Hepatocyte (in vitro differentiated cells): ENCODE measurements at regions not wholly inside any gene's neighbourhood (a gene's known extent, or its start where the extent isn't known, plus 50 kb on each side); places are given as distances from the start of the nearest gene placed in this dataset.

Source experiments
- DNase-seq: peaks from one replicate; pipeline ENCODE4 v3.0.0-alpha.2; 2016; ENCODE audit warnings: low spot score
- H2AFZ ChIP-seq: fragments of 200-600 bp; sonication (generic); 2 replicates; pipeline ENCODE4 v1.6.0; 2016; ENCODE audit warnings: antibody characterized with exemption, mild to moderate bottlenecking
- H3K27ac ChIP-seq: fragments of 200-600 bp; sonication (generic); 2 replicates; pipeline ENCODE4 v1.5.1; 2016; ENCODE audit warnings: mild to moderate bottlenecking
- H3K27me3 ChIP-seq: fragments of 200-600 bp; sonication (generic); 2 replicates; pipeline ENCODE4 v1.6.1; 2016
- H3K36me3 ChIP-seq: fragments of 200-600 bp; sonication (generic); replicated peaks from 2 replicates; pipeline ENCODE4 v1.5.1; 2016; ENCODE audit warnings: low read depth; ENCODE audit not compliant: insufficient read depth
- H3K4me1 ChIP-seq: fragments of 200-600 bp; sonication (generic); 2 replicates; pipeline ENCODE4 v1.5.1; 2016; ENCODE audit warnings: mild to moderate bottlenecking, moderate library complexity; ENCODE audit not compliant: insufficient read depth
- H3K4me2 ChIP-seq: fragments of 200-600 bp; sonication (generic); 2 replicates; pipeline ENCODE4 v1.6.0; 2016
- H3K4me3 ChIP-seq: fragments of 200-600 bp; sonication (generic); 2 replicates; pipeline ENCODE4 v1.5.1; 2016; ENCODE audit warnings: mild to moderate bottlenecking
- H3K79me2 ChIP-seq: fragments of 200-600 bp; sonication (generic); 2 replicates; pipeline ENCODE4 v1.6.0; 2017; ENCODE audit warnings: mild to moderate bottlenecking
- H3K9me2 ChIP-seq: fragments of 200-600 bp; sonication (generic); replicated peaks from 2 replicates; pipeline ENCODE4 v1.6.0; 2017; ENCODE audit warnings: mild to moderate bottlenecking; ENCODE audit not compliant: insufficient read depth
- H3K9me3 ChIP-seq: fragments of 200-600 bp; sonication (generic); 2 replicates; pipeline ENCODE4 v1.5.1; 2016; ENCODE audit warnings: low read depth, mild to moderate bottlenecking
- H4K20me1 ChIP-seq: fragments of 200-600 bp; sonication (generic); 2 replicates; pipeline ENCODE4 v1.6.0; 2016; ENCODE audit warnings: mild to moderate bottlenecking; ENCODE audit not compliant: insufficient read depth, poor library complexity, severe bottlenecking
- CTCF ChIP-seq: fragments of 200-600 bp; sonication (generic); IDR thresholded peaks from 2 replicates; pipeline ENCODE4 v1.5.1; 2016; ENCODE audit warnings: antibody characterized with exemption, mild to moderate bottlenecking; ENCODE audit not compliant: poor library complexity
- EZH2 ChIP-seq: fragments of 200-600 bp; sonication (generic); IDR thresholded peaks from 2 replicates; pipeline ENCODE4 v1.6.1; 2016; ENCODE audit warnings: antibody characterized with exemption, mild to moderate bottlenecking, borderline replicate concordance
- EZH2phosphoT487 ChIP-seq: fragments of 200-600 bp; sonication (generic); IDR thresholded peaks from one replicate; pipeline ENCODE4 v1.6.1; 2018; ENCODE audit warnings: antibody characterized with exemption, mild to moderate bottlenecking, low read depth, moderate library complexity; ENCODE audit not compliant: unreplicated experiment, severe bottlenecking
- WGBS: methylation state at CpG from one replicate; pipeline ENCODE4 v1.1.6; 2016; ENCODE audit warnings: low lambda C conversion rate; ENCODE audit errors: missing lambda C conversion rate; 5-methylcytosine and 5-hydroxymethylcytosine counted together

- Histone ChIP-seq H3K4me2 (no peak overlapping the region), H4K20me1 (no peaks in the 10 kb centered on the region), H2AFZ (no peak overlapping the region)
Observed at GRCh38 chr5:83785176-83785668, 64.6 kb upstream of the HAPLN1 start.

GRCh38 chr5:83780699-83781350 is 60.2 kb upstream of the HAPLN1 start:
- Histone ChIP-seq H3K27me3 (no peaks in the 10 kb centered on the region), H3K36me3 (no peaks in the 10 kb centered on the region), H3K79me2 (no peaks in the 10 kb centered on the region), H3K9me3 (no peaks in the 10 kb centered on the region), H3K27ac (no peak overlapping the region), H4K20me1 (no peaks in the 10 kb centered on the region), H3K4me1 (peaks cover 6% of the 10 kb centered on the region), H3K4me3 (no peak overlapping the region), H3K9me2 (no peaks in the 10 kb centered on the region), H3K4me2 (no peak overlapping the region), H2AFZ (no peak overlapping the region)
- TF ChIP-seq CTCF (no peak), EZH2 (no peak), EZH2phosphoT487 (no peak)
- WGBS: 90% methylated on average over 3 of the region's 3 CpGs
- DNase-seq: no peak

More at GRCh38 chr5:83785176-83785668, 64.6 kb upstream of the HAPLN1 start:
- DNase-seq: no peak
- Histone ChIP-seq H3K27me3 (no peaks in the 10 kb centered on the region), H3K4me1 (peaks cover 4% of the 10 kb centered on the region), H3K79me2 (no peaks in the 10 kb centered on the region), H3K36me3 (no peaks in the 10 kb centered on the region), H3K4me3 (no peak overlapping the region), H3K27ac (no peak overlapping the region), H3K9me2 (no peaks in the 10 kb centered on the region), H3K9me3 (no peaks in the 10 kb centered on the region)
- TF ChIP-seq EZH2phosphoT487 (no peak), EZH2 (no peak), CTCF (no peak)
- WGBS: 54% methylated on average over 6 of the region's 6 CpGs

- Histone ChIP-seq H3K4me2 (no peak overlapping the region), H3K27ac (no peak overlapping the region), H3K4me3 (no peak overlapping the region), H3K79me2 (no peaks in the 10 kb centered on the region), H3K36me3 (no peaks in the 10 kb centered on the region), H2AFZ (no peak overlapping the region), H3K9me3 (no peaks in the 10 kb centered on the region), H4K20me1 (no peaks in the 10 kb centered on the region), H3K9me2 (no peaks in the 10 kb centered on the region), H3K27me3 (no peaks in the 10 kb centered on the region), H3K4me1 (peaks cover 6% of the 10 kb centered on the region)
- no peak for DNase-seq
- no peak for TF ChIP-seq CTCF
- no peak for TF ChIP-seq EZH2phosphoT487
- TF ChIP-seq EZH2: no peak
Observed at GRCh38 chr5:83777856-83778255, 57.2 kb upstream of the HAPLN1 start.
